ENCODE measurements at regions not wholly inside any gene's neighbourhood (a gene's known extent, or its start where the extent isn't known, plus 50 kb on each side); places are given as distances from the start of the nearest gene placed in this dataset.

- DNase-seq (ENCODE audit: insufficient read length, low spot score) (no peak), FAIRE-seq (no peak)
Observed at GRCh38 chr3:132907293-132907692, 130.9 kb upstream of the TMEM108 start.

DNA sequence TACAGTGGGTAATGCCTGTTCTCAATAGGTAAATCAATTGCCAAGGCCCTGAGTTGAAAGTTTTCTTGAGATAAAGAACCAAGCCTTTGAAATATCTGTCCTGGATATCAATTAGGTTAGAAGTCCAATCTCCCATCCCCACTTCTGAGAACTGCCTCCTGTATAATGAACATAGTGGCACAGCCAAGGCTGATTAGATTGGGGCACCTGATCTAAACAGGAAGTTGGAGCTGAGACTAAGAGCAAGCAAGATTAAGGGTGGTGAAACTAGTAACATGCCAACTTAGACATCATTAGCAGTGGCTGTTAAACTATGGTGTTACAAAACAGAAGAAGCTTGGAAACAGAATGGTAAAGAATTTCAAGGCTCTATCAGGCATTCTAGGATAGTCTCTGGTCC is 137.7 kb upstream of the TMEM108 start:
- FAIRE-seq (no peak), DNase-seq (ENCODE audit: insufficient read length, low spot score) (no peak)

DNA sequence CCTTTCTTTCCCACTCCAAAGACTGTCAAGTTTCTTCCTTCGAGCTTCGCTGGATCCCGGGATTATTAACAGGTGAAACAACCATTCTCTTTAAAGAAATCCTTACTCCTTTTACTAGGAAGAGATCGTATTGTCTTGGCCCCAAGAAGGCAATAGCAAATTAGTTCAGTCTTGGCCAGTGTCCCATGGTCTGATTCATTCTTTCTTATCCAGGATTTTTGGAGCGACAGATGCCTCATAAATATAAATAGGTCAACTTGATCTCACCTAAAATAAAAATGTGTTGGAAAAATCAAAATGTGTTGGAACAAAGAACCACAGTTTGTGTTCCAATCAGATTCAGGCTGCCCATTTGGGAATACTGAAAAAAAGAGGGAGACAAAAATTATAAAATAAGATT is 140.1 kb upstream of the TMEM108 start:
- FAIRE-seq: no peak
- DNase-seq (ENCODE audit: insufficient read length, low spot score): no peak

- no peak for DNase-seq (ENCODE audit: insufficient read length, low spot score)
- FAIRE-seq: no peak
Observed at GRCh38 chr3:132892956-132893355, 145.2 kb upstream of the TMEM108 start.

GRCh38 chr3:132881756-132882409 is 156.3 kb upstream of the TMEM108 start:
- peak; percentile 100 for FAIRE-seq
- DNase-seq (ENCODE audit: insufficient read length, low spot score): no peak

- FAIRE-seq (no peak), DNase-seq (ENCODE audit: insufficient read length, low spot score) (no peak)
Observed at GRCh38 chr3:132880986-132881385, 157.2 kb upstream of the TMEM108 start.

DNA sequence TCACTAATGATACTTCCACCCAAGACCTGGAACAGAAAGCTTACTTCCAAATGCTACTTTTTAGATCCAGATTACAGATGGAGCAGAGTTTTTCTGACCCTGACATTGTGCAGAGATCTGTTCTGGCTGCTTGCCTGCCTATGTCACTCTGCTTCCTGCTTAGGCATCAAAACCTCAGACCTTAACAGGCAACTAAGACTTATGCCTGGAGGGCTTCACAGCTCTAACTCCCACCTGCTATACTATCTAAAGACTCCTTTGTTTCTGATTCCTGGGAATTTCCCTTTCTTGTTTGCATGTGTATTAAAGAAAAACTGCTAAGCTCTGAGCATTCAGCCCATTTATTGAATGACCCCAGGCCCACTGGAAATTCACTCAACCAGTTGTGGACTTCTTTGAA is 157.4 kb upstream of the NPHP3 start:
- no peak for FAIRE-seq
- DNase-seq (ENCODE audit: insufficient read length, low spot score): no peak

DNA sequence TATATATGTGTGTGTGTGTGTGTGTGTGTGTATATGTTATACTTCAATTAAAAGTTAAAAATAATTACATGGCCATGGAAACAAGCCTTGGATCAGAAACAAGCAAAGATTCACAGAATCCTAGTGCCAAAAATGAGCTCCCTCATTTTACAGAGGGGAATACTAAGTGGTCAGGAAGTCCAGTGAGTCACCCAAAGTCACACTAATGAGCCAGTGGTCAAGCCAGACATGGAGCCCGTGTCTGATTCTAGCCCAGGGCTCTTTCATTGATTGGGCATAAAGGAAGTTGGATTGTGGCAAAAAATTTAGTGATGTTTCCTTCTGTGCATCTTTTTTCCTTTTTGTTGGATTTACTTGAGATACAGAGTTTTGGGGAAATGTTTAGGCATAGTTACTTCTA is 152.5 kb upstream of the NPHP3 start:
- FAIRE-seq: no peak
- no peak for DNase-seq (ENCODE audit: insufficient read length, low spot score)

DNA sequence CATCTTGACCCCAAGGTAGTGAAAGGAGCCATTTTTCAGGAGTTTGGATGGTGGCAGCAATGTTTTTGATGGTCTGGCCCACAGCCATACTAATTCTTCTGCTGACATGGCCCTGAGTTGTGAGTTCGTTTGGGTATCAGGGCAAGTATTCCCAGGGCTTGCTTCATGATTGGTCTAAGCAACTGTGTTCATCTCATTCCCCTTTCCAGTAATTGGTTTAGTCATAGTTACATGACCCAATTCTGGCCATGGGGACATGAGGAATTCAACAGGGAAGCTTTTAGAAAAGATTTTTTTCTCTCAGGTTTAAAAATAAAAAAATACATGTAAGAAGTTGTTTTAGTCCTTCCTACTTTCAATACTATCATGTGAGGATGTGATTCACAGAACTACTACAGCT is 150.5 kb upstream of the NPHP3 start:
- no peak for FAIRE-seq

DNA sequence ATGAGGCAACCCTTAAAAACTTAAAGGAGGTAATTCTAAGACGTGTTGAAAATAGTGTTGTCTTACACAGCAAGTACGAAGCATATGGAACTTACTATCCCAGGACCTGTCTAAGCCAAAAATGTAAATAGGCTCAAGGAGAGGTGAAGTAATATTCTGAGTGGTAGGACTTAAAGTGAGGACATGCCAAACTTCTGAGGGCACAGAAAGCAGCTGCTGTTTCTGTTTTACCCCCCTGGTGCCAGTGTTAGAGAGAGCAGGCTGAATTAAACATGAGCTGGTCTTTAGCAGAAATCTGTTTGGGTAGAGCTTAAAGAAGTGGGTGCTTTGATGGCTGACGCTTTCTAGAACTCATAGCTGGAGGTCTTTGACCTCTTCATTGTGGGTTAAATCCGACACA is 149.7 kb upstream of the NPHP3 start:
- DNase-seq (ENCODE audit: insufficient read length, low spot score) (no peak), FAIRE-seq (no peak)

More for the DNA sequence above, 150.5 kb upstream of the NPHP3 start:
- DNase-seq (ENCODE audit: insufficient read length, low spot score): no peak

- no peak for FAIRE-seq
- no peak for DNase-seq (ENCODE audit: insufficient read length, low spot score)
Observed at GRCh38 chr3:132870541-132870940, 148.3 kb upstream of the NPHP3 start.

DNA sequence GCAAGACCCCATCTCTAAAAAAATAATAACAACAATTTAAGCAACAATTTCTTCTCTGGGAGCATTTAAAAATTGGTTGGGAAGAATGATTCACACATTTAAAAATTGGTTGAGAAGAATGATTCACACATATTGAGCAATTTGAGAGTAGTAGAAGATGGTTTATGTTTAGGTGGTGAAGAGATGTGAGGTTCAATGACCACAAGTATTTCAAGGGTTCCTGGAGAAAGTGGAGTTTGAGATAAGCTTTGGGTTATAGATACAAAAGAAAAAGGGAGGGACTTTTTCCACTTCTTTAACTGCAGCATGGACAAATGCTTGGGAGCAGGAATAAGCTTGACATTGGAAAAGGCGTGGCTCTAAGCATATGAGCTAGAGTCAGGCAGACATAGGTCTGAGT is 145.7 kb upstream of the NPHP3 start:
- no peak for DNase-seq (ENCODE audit: insufficient read length, low spot score)
- no peak for FAIRE-seq

- FAIRE-seq (no peak), DNase-seq (ENCODE audit: insufficient read length, low spot score) (no peak)
Observed at GRCh38 chr3:132867526-132867925, 145.3 kb upstream of the NPHP3 start.

DNA sequence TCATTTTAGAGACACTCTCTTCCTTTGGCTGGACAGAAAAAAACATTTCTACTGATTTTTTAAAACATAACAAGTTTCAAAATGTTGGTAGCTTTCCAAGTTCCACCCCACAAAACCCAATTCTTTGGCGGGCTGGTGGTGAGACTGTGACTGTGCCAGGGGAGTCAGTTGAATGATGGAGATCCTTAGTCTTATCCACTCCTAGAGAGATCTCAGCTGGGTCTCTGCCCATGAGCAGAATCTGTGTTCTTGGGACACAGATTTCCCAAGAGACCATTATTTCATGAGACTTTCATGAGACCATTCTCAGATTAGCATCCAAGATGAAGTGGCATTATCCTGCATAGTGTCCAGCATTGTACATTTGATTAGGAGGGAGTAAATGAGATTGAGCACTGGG is 135.1 kb upstream of the NPHP3 start:
- DNase-seq (ENCODE audit: insufficient read length, low spot score): no peak
- no peak for FAIRE-seq

DNA sequence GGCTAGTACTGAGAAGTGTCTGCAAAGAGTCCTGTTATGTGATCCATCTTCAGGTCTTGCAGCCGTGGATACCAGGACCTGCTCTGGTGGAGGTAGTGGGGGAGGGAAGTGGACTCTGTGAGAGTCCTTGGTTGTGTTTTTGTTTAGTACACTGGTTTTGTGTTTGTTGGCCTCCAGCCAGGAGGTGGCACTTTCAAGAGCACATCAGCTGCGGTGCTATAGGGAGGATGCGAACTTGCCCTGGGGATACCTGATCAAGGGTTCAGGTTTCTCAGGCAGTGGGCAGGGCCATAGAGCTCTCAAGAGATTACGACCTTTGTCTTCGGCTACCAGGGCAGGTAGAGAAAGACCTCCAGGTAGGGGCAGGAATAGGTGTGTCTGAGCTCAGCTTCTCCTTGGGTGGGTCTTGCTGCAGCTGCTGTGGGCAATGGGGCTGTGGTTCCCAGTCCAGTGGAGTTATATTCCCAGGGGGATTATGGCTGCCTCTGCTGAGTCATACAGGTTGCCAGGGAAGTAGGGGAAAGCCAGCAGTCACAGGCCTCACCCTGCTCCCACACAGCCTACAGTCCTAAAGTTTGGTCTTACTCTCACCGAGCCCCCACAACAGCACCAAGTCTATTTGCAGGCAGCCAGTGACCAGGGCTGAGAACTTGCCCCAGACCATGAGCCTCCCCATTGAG is 132.8 kb upstream of the NPHP3 start:
- no peak for DNase-seq (ENCODE audit: insufficient read length, low spot score)

DNA sequence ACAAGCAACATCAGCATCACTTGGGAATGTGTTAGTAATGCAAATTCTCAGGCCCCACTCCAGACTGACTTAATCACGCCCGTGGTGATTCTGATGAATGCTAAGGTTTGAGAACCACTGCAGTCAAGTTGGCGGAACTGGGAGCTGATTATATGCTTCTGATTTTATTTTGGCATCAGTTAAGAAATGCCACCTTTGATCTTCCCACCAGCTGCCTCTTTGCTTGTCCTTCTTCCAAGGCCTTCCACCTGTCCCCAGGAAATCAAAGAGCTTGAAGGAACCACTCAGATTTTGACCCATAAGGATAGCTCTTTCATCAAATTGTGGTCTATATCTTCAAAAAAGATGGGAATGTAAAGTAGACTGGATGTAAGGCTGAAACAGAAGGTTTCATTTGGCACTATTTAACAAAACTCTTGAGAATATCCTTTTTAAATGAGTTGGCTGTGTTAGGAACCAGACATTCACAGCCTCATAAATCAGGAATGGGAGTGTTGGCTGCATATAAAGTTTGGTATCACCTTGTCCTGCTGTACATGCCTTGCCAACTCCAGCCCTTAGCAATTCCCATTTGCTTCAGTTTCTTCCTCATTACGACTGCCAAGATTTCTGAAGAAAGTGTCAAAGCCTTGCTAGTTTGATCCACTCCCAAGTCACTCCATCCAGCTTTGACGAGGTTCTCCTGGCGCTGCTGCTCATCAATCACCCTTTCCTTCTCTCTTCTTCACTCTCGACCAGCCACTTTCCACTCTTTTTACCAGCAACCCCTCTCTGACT is 125.8 kb upstream of the NPHP3 start:
- no peak for DNase-seq (ENCODE audit: insufficient read length, low spot score)

More for the DNA sequence above, 132.8 kb upstream of the NPHP3 start:
- FAIRE-seq: no peak

GRCh38 chr3:132843851-132844553 is 121.8 kb upstream of the NPHP3 start:
- DNase-seq (ENCODE audit: insufficient read length, low spot score): no peak
- no peak for FAIRE-seq

More for the DNA sequence above, 125.8 kb upstream of the NPHP3 start:
- no peak for FAIRE-seq

- FAIRE-seq: no peak
- DNase-seq (ENCODE audit: insufficient read length, low spot score): no peak
Observed at GRCh38 chr3:132843349-132843748, 121.1 kb upstream of the NPHP3 start.

- DNase-seq (ENCODE audit: insufficient read length, low spot score): no peak
- no peak for FAIRE-seq
Observed at GRCh38 chr3:132841621-132842020, 119.4 kb upstream of the NPHP3 start.

- FAIRE-seq (no peak), DNase-seq (ENCODE audit: insufficient read length, low spot score) (no peak)
Observed at GRCh38 chr3:132840201-132840700, 118.0 kb upstream of the NPHP3 start.

- no peak for DNase-seq (ENCODE audit: insufficient read length, low spot score)
- FAIRE-seq: no peak
Observed at GRCh38 chr3:132838477-132838876, 116.3 kb upstream of the NPHP3 start.
